ENCODE measurements at regions not wholly inside any gene's neighbourhood (a gene's known extent, or its start where the extent isn't known, plus 50 kb on each side); places are given as distances from the start of the nearest gene placed in this dataset.

DNA sequence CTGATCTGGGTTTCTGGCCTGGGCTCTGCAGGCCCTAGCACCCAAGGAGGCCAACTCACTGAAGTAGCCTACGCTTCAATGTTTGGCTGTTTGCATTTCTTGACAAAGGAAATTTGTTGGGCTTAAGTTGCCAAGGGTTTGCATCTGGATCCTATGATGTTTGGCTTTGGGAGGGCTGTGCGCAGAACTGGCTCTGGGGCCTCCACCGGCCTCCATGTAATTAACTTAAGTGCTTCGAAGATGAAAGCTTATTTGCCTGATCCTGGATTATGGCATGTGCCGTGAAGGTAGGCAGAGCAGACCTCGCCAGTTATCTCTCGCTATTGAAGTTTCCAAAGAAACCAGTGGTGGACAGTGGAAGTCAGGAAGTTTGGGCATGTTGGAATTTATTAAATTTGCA lies 124.3 kb upstream of the STX18 start:
- no peak overlapping the region for H2AFZ ChIP-seq (ENCODE audit: low read depth, low read length, poor library complexity, severe bottlenecking)
- BruUV-seq (replicated peaks): no TSS peak
- H3K27me3 ChIP-seq (ENCODE audit: insufficient read depth, low read length): no peaks in the 10 kb centered on the region
- no peaks in the 10 kb centered on the region for H3K9me2 ChIP-seq (ENCODE audit: insufficient read depth)
- H3K79me2 ChIP-seq (ENCODE audit: insufficient read depth, low read length): no peaks in the 10 kb centered on the region
- POLR2A ChIA-PET: no interaction called here
- RAD21 ChIA-PET (ENCODE audit: low non-redundant PET in 1 of 2, low total read pairs in 2 of 2, uncharacterized antibody in 2 of 2, unreplicated experiment in 2 of 2): interaction anchor here in 1 of 2 experiments (0.7 kb wide), 1 partner anchor 185 kb away, joined by 3 read pairs; no protein-coding TSS in a partner anchor
- H3K36me3 ChIP-seq (ENCODE audit: control insufficient read depth in 1 of 2, insufficient read depth in 2 of 2, low read length in 2 of 2): no peaks in the 10 kb centered on the region
- H3K4me2 ChIP-seq (ENCODE audit: low read length): no peak overlapping the region; the same call in 1 of the 2 replicates
- no peaks in the 10 kb centered on the region for H3K9me3 ChIP-seq (ENCODE audit: control insufficient read depth in 1 of 2, insufficient read depth in 1 of 2, low read depth in 1 of 2, low read length in 2 of 2)
- no peaks in the 10 kb centered on the region for H4K20me1 ChIP-seq (ENCODE audit: insufficient read depth)
- ATAC-seq: no peak
- H3K4me3 ChIP-seq (replicated peaks in 1 of 2; ENCODE audit: low read depth in 1 of 2, low read length in 2 of 2): no peak overlapping the region
- peaks cover 43 to 55% of the 10 kb centered on the region in 2 experiments for H3K4me1 ChIP-seq (ENCODE audit: control insufficient read depth in 1 of 2, insufficient read depth in 2 of 2, low read length in 2 of 2)
- H3K9ac ChIP-seq (ENCODE audit: low read length): no peak overlapping the region
- no peak for DNase-seq (ENCODE audit: low read depth, low spot score)
- intact Hi-C loops (cut with micrococcal nuclease): no loop called here
- H3K27ac ChIP-seq (ENCODE audit: low read depth, low read length): peak overlapping the region; percentile 49
- CTCF ChIA-PET: no interaction called here
- no peak for TF ChIP-seq YY1 (IDR thresholded peaks at IDR 0.05; ENCODE audit: extremely low read depth, insufficient replicate concordance, low read depth, low read length)
- TF ChIP-seq ZNF274 (IDR thresholded peaks at IDR 0.05; ENCODE audit: low read depth, low read length): no peak
- TF ChIP-seq MAX (IDR thresholded peaks at IDR 0.05): no peak
- TF ChIP-seq, protein P1, sequence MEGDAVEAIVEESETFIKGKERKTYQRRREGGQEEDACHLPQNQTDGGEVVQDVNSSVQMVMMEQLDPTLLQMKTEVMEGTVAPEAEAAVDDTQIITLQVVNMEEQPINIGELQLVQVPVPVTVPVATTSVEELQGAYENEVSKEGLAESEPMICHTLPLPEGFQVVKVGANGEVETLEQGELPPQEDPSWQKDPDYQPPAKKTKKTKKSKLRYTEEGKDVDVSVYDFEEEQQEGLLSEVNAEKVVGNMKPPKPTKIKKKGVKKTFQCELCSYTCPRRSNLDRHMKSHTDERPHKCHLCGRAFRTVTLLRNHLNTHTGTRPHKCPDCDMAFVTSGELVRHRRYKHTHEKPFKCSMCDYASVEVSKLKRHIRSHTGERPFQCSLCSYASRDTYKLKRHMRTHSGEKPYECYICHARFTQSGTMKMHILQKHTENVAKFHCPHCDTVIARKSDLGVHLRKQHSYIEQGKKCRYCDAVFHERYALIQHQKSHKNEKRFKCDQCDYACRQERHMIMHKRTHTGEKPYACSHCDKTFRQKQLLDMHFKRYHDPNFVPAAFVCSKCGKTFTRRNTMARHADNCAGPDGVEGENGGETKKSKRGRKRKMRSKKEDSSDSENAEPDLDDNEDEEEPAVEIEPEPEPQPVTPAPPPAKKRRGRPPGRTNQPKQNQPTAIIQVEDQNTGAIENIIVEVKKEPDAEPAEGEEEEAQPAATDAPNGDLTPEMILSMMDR (IDR thresholded peaks at IDR 0.05 in 2 of 3, conservative IDR thresholded peaks at IDR 0.05 in 1 of 3; ENCODE audit: borderline replicate concordance in 1 of 3, insufficient read depth in 1 of 3, low read depth in 2 of 3, low read length in 2 of 3): no peak
- no peak for TF ChIP-seq REST (IDR thresholded peaks at IDR 0.05; ENCODE audit: low read depth)
- TF ChIP-seq JUND (IDR thresholded peaks at IDR 0.05): no peak
- TF ChIP-seq TCF7L2 (IDR thresholded peaks at IDR 0.05; ENCODE audit: borderline replicate concordance, extremely low read depth, insufficient read depth, insufficient read length): no peak
- no peak for TF ChIP-seq RAD21 (IDR thresholded peaks at IDR 0.05; ENCODE audit: low read depth)
